Upper lobe of right lung (tissue), 1 donor: ENCODE measurements at regions not wholly inside any gene's neighbourhood (a gene's known extent, or its start where the extent isn't known, plus 50 kb on each side); places are given as distances from the start of the nearest gene placed in this dataset.

Experiments
- ATAC-seq: fragments of 200-7000 bp; cut with Tn5 transposase; one replicate; pipeline ENCODE4 v1.9.1; 2020; ENCODE audit warnings: mild to moderate bottlenecking, moderate library complexity
- DNase-seq: peaks from one replicate; pipeline ENCODE4 v3.0.0-alpha.2; 2020
- H3K27ac ChIP-seq: fragments of 200-600 bp; one replicate; pipeline ENCODE4 v1.8.0; 2022
- H3K27me3 ChIP-seq: fragments of 200-600 bp; one replicate; pipeline ENCODE4 v1.8.0; 2022; ENCODE audit warnings: mild to moderate bottlenecking
- H3K36me3 ChIP-seq: fragments of 200-600 bp; one replicate; pipeline ENCODE4 v1.8.0; 2022
- H3K4me1 ChIP-seq: fragments of 200-600 bp; one replicate; pipeline ENCODE4 v1.8.0; 2022
- H3K4me3 ChIP-seq: fragments of 200-600 bp; one replicate; pipeline ENCODE4 v1.8.0; 2022; ENCODE audit warnings: mild to moderate bottlenecking
- H3K9me3 ChIP-seq: fragments of 200-600 bp; one replicate; pipeline ENCODE4 v1.8.0; 2022
- intact Hi-C: fragments of 100-400 bp; cut with DNase I; formaldehyde crosslinking; loops from one replicate; pipeline ENCODE4 v1.11.0; 2022
- TF ChIP-seq, protein P1 (sequence below): fragments of 200-600 bp; IDR thresholded peaks from one replicate; pipeline ENCODE4 v1.8.0; 2022; ENCODE audit warnings: antibody characterized with exemption
- donor health status: DM: no; HTN: yes; CAD: no; lungs with severe emphysema.

DNA sequence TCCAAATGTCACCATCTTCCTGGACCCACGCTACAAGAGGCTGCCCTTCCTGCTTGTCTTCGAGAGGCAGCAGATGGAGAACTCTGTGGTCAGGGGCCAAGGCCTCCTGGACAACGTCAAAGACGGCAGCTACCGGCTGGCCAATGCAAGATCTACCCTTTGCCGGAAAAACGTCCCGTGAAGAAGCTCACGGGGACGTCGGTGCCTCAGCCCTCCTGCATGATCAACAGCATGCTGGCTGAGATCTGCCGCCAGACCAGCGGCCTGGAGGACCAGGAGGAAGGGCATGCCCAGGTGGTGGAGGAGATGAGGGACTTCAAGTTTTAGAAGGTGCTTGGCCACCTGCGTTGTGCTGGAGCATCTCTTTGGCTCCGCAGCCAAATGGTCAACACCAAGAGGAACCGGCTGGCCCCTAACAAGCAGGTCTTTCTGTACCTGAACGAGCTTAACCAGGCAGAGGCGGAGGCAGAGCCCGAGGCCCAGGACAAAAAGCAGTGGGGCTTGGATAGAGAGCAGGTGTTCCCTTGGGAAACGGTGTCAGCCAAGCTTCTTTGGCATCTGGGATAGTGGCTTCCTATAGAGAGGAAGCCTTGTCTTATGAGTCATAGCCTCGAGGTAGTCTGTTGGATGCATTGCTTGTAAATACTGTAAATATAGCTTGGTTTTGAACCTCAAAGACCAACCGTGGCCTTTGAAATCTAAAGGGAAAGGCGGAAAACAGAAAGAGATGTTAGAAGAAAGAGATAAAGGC is 94.8 kb upstream of the ELOVL6 start:
- ATAC-seq (no peak), DNase-seq (no peak)
- H3K4me1 ChIP-seq, result no peaks in the 10 kb centered on the region
- H3K27me3 ChIP-seq, result no peaks in the 10 kb centered on the region
- intact Hi-C loops, result no loop called here
- no peaks in the 10 kb centered on the region for H3K9me3 ChIP-seq
- H3K4me3 ChIP-seq, result no peak overlapping the region
- no peak overlapping the region for H3K27ac ChIP-seq
- no peaks in the 10 kb centered on the region for H3K36me3 ChIP-seq
- TF ChIP-seq, protein P1, sequence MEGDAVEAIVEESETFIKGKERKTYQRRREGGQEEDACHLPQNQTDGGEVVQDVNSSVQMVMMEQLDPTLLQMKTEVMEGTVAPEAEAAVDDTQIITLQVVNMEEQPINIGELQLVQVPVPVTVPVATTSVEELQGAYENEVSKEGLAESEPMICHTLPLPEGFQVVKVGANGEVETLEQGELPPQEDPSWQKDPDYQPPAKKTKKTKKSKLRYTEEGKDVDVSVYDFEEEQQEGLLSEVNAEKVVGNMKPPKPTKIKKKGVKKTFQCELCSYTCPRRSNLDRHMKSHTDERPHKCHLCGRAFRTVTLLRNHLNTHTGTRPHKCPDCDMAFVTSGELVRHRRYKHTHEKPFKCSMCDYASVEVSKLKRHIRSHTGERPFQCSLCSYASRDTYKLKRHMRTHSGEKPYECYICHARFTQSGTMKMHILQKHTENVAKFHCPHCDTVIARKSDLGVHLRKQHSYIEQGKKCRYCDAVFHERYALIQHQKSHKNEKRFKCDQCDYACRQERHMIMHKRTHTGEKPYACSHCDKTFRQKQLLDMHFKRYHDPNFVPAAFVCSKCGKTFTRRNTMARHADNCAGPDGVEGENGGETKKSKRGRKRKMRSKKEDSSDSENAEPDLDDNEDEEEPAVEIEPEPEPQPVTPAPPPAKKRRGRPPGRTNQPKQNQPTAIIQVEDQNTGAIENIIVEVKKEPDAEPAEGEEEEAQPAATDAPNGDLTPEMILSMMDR, result no peak

DNA sequence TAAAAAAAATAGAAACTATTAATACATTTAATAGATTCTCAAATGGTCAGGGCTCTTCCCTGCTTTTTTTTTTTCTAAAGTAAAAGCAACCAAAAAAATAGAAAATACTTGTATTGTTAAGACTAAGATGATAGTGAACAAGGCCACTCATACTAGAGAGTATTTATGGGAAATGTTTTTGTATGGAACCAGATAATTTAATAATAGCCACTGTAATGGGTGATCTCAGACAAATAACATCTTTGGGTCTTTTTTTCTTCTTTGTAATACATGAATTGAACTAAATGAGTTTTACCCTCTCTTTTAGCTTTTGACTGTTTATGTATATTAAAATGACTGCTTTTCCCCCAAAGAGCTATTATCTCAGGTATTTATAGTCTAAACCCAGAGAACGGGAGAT is 92.1 kb upstream of the ELOVL6 start:
- Histone ChIP-seq H3K4me3 (no peak overlapping the region), H3K27me3 (no peaks in the 10 kb centered on the region), H3K9me3 (no peaks in the 10 kb centered on the region), H3K27ac (no peak overlapping the region), H3K4me1 (no peaks in the 10 kb centered on the region), H3K36me3 (no peaks in the 10 kb centered on the region)
- ATAC-seq (no peak), DNase-seq (no peak)
- intact Hi-C loops, result no loop called here
- TF ChIP-seq, protein P1, result no peak

- ATAC-seq (no peak), DNase-seq (no peak)
- H3K9me3 ChIP-seq, result no peaks in the 10 kb centered on the region
- no peaks in the 10 kb centered on the region for H3K27me3 ChIP-seq
- intact Hi-C loops, result no loop called here
- no peak overlapping the region for H3K4me3 ChIP-seq
- H3K27ac ChIP-seq, result no peak overlapping the region
- H3K4me1 ChIP-seq, result no peaks in the 10 kb centered on the region
- TF ChIP-seq, protein P1, result no peak
- H3K36me3 ChIP-seq, result no peaks in the 10 kb centered on the region
These were observed 91.2 kb upstream of the ELOVL6 start for GRCh38 chr4:110289601-110290100.

GRCh38 chr4:110287130-110287529 is 88.7 kb upstream of the ELOVL6 start:
- no peaks in the 10 kb centered on the region for H3K27me3 ChIP-seq
- H3K36me3 ChIP-seq, result no peaks in the 10 kb centered on the region
- DNase-seq (no peak), ATAC-seq (no peak)
- intact Hi-C loops, result no loop called here
- H3K9me3 ChIP-seq, result no peaks in the 10 kb centered on the region
- no peaks in the 10 kb centered on the region for H3K4me1 ChIP-seq
- H3K27ac ChIP-seq, result no peak overlapping the region
- TF ChIP-seq, protein P1, result no peak
- H3K4me3 ChIP-seq, result no peak overlapping the region

- Histone ChIP-seq H3K27me3 (no peaks in the 10 kb centered on the region), H3K9me3 (no peaks in the 10 kb centered on the region), H3K4me1 (no peaks in the 10 kb centered on the region), H3K36me3 (no peaks in the 10 kb centered on the region), H3K4me3 (no peak overlapping the region), H3K27ac (no peak overlapping the region)
- TF ChIP-seq, protein P1, result no peak
- intact Hi-C loops, result no loop called here
- no peak for DNase-seq
- no peak for ATAC-seq
These were observed 79.7 kb upstream of the ELOVL6 start for GRCh38 chr4:110278127-110278526.

DNA sequence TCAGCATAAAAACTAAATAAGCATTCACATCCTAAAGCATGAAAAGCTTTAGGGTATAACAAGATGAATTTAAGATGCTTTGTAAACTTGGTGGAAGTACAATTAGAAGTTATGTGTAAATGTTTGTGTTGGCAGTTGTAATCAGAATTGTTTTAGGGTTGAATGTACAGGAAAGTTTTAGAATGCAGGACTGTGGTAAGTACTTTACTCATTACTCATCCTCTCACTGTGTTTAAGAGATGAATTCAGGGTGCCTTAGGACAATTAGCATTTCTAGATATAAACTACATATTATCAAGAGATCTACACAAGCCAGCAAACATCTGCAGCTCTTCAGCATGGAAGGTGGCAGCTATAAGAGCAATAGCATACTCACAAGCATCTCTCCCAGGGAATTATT is 77.5 kb upstream of the ELOVL6 start:
- Histone ChIP-seq H3K36me3 (no peaks in the 10 kb centered on the region), H3K9me3 (no peaks in the 10 kb centered on the region), H3K27ac (no peak overlapping the region), H3K27me3 (no peaks in the 10 kb centered on the region), H3K4me3 (no peak overlapping the region), H3K4me1 (no peaks in the 10 kb centered on the region)
- TF ChIP-seq, protein P1, result no peak
- DNase-seq (no peak), ATAC-seq (no peak)
- intact Hi-C loops, result no loop called here
